ENCODE measurements at regions not wholly inside any gene's neighbourhood (a gene's known extent, or its start where the extent isn't known, plus 50 kb on each side); places are given as distances from the start of the nearest gene placed in this dataset.

GRCh38 chr14:44271006-44271405 is 236.1 kb downstream of the FSCB start:
- no peak for TF ChIP-seq CTCF (conservative IDR thresholded peaks at IDR 0.05 in 1 of 2, IDR thresholded peaks at IDR 0.05 in 1 of 2; ENCODE audit: low read depth in 1 of 2, low read length in 2 of 2)
- TF ChIP-seq EZH2 (IDR thresholded peaks at IDR 0.05; ENCODE audit: low read length, missing control alignments): no peak
